Transverse colon (tissue), 4 donors: ENCODE measurements at regions not wholly inside any gene's neighbourhood (a gene's known extent, or its start where the extent isn't known, plus 50 kb on each side); places are given as distances from the start of the nearest gene placed in this dataset.

ENCODE experiments used
- DNase-seq: peaks from one replicate; pipeline ENCODE4 v3.0.0-alpha.2; 2019
- H3K27ac ChIP-seq, 4 donors: fragments of 200-600 bp; sonication (generic); 2 replicates each; pipeline ENCODE4 v1.5.1; 2016 to 2018; ENCODE audit warnings: inconsistent platforms in 4 of 4
- H3K27me3 ChIP-seq: fragments of 200-600 bp; sonication (generic); 2 replicates; pipeline ENCODE4 v1.5.1; 2017; ENCODE audit warnings: inconsistent platforms
- H3K36me3 ChIP-seq, 4 donors: fragments of 200-600 bp; sonication (generic); 2 replicates each; pipeline ENCODE4 v1.5.1; 2017 to 2019; ENCODE audit warnings: inconsistent platforms in 4 of 4
- H3K4me1 ChIP-seq, 4 donors: fragments of 200-600 bp; sonication (generic); 2 replicates each; pipeline ENCODE4 v1.5.1; 2017 to 2020; ENCODE audit warnings: inconsistent platforms in 4 of 4
- H3K4me3 ChIP-seq, 4 donors: fragments of 200-600 bp; sonication (generic); 1 replicate in 1 of 4; 2 replicates in 3 of 4; pipeline versions ENCODE4 v1.5.1 to v1.6.1; 2017 to 2019; ENCODE audit warnings: inconsistent platforms in 4 of 4
- H3K9me3 ChIP-seq, 2 donors: fragments of 200-600 bp; sonication (generic); 2 replicates each; pipeline ENCODE4 v1.5.1; 2017 to 2019; ENCODE audit warnings: inconsistent platforms in 2 of 2
- EP300 ChIP-seq: sonication (generic); formaldehyde crosslinking; IDR thresholded peaks from one replicate; pipeline ENCODE4 v1.6.1; 2017; ENCODE audit warnings: antibody characterized with exemption, low read depth
- POLR2A ChIP-seq: fragments of 450-650 bp; IDR thresholded peaks from one replicate; pipeline ENCODE4 v1.6.1; 2016; ENCODE audit warnings: antibody characterized with exemption, mild to moderate bottlenecking, moderate library complexity
- POLR2AphosphoS5 ChIP-seq, 3 donors: sonication (generic); formaldehyde crosslinking; IDR thresholded peaks; one replicate each; pipeline ENCODE4 v1.6.1; 2016; ENCODE audit warnings: antibody characterized with exemption in 3 of 3
- WGBS, 2 donors: methylation state at CpG; one replicate each; pipeline ENCODE4 v1.1.5; 2018; ENCODE audit warnings: low coverage in 1 of 2; 5-methylcytosine and 5-hydroxymethylcytosine counted together
- in situ Hi-C, 4 donors: fragments of 200-750 bp; cut with MboI; loops; one replicate each; pipeline versions ENCODE4 v1.15.0 to v1.15.1; 2017; ENCODE audit warnings: low sequenced_read_pairs in 3 of 4, low pct_ligation_motif_present in 1 of 4, low pct_unique_long_range_greater_than_20kb in 1 of 4
- intact Hi-C: fragments of 100-400 bp; cut with DNase I; formaldehyde crosslinking; loops from one replicate; pipeline ENCODE4 v1.15.1; 2023; ENCODE audit warnings: low total_unique reads
- TF ChIP-seq, protein P1 (sequence below), 5 experiments: fragments of 200-600 bp in 3 of 5; fragments of 450-650 bp in 2 of 5; sonication (generic) in 3 of 5; IDR thresholded peaks; 1 replicate in 2 of 5; 2 replicates in 3 of 5; pipeline ENCODE4 v1.5.1; 2016 to 2017; ENCODE audit warnings: antibody characterized with exemption in 5 of 5, inconsistent platforms in 3 of 5, mild to moderate bottlenecking in 2 of 5, moderate library complexity in 1 of 5

DNA sequence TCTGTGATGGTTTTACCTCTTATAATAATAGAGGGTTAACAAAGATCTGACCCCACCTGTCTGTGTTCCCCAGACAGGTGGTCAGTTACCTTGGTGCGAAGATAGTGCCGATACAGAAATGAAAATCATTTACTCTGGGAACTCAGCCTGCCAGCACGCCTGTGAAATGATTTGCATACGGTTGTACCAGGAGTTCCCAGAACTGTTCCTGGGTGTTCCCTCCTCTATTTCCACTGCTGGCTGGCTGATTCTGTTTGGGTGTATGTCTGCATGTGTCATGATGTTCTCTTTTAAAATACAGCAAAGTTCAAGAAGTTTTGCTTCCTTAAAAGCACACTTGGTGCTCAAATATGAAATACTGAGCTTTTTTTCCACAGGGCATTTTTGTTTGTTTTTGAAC is 527.1 kb downstream of the FGF9 start:
- in situ Hi-C loops = no loop called here
- TF ChIP-seq, protein P1, sequence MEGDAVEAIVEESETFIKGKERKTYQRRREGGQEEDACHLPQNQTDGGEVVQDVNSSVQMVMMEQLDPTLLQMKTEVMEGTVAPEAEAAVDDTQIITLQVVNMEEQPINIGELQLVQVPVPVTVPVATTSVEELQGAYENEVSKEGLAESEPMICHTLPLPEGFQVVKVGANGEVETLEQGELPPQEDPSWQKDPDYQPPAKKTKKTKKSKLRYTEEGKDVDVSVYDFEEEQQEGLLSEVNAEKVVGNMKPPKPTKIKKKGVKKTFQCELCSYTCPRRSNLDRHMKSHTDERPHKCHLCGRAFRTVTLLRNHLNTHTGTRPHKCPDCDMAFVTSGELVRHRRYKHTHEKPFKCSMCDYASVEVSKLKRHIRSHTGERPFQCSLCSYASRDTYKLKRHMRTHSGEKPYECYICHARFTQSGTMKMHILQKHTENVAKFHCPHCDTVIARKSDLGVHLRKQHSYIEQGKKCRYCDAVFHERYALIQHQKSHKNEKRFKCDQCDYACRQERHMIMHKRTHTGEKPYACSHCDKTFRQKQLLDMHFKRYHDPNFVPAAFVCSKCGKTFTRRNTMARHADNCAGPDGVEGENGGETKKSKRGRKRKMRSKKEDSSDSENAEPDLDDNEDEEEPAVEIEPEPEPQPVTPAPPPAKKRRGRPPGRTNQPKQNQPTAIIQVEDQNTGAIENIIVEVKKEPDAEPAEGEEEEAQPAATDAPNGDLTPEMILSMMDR (IDR thresholded peaks at IDR 0.05) = no peak
- no peak for TF ChIP-seq EP300
- TF ChIP-seq POLR2A = no peak
- no peak for TF ChIP-seq POLR2AphosphoS5 (IDR thresholded peaks at IDR 0.05)
- peaks cover 3 to 12% (median 8%) of the 10 kb centered on the region in 4 donors for H3K4me1 ChIP-seq
- intact Hi-C loops = no loop called here
- H3K27ac ChIP-seq = peak overlapping the region in 1 of 4 donors; percentile 2
- no peaks in the 10 kb centered on the region for H3K27me3 ChIP-seq
- WGBS, 2 donors = 18 to 25% methylated on average over 4 of the region's 4 CpGs
- no peak overlapping the region for H3K4me3 ChIP-seq
- no peaks in the 10 kb centered on the region for H3K9me3 ChIP-seq
- DNase-seq = peak; percentile 23
- no peaks in the 10 kb centered on the region for H3K36me3 ChIP-seq

DNA sequence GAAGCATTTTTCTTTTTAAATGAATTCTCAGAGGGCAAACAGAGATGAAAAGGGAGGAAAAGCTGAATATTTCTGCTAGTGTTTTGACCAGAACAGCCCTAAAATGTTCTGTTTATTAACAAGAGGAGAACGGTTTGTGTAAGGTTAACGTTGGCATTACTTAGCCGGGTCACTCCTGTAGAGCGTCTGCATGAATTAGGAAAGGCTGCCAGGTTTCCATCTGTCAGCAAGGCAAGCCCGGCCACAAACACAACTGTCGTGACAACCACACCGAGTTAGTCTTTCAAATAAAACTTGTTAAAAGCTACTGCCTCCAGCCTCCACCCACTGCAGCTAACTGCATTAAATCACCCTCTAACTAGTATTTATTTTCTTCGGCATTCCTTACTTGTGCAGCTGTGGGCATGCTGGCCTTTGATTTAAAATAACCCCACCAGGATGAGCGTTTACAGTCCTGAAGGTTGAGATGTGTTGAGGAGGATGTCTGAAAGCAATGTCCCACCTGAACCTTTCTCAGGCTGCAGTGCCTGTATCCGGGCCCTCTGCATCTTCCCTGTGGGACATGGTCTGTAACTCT is 527.9 kb downstream of the FGF9 start:
- Histone ChIP-seq H3K27ac (peak overlapping the region in 1 of 4 donors; percentile 2), H3K4me3 (no peak overlapping the region), H3K4me1 (peaks cover 3 to 12% (median 8%) of the 10 kb centered on the region in 4 donors), H3K27me3 (no peaks in the 10 kb centered on the region), H3K36me3 (no peaks in the 10 kb centered on the region), H3K9me3 (no peaks in the 10 kb centered on the region)
- TF ChIP-seq POLR2A (no peak), POLR2AphosphoS5 (IDR thresholded peaks at IDR 0.05) (no peak), EP300 (no peak)
- TF ChIP-seq, protein P1 (IDR thresholded peaks at IDR 0.05) = no peak
- in situ Hi-C loops = no loop called here
- intact Hi-C loops = no loop called here
- WGBS, 2 donors = 34 to 36% methylated on average over 8 to 10 of the region's 10 CpGs
- DNase-seq = no peak

DNA sequence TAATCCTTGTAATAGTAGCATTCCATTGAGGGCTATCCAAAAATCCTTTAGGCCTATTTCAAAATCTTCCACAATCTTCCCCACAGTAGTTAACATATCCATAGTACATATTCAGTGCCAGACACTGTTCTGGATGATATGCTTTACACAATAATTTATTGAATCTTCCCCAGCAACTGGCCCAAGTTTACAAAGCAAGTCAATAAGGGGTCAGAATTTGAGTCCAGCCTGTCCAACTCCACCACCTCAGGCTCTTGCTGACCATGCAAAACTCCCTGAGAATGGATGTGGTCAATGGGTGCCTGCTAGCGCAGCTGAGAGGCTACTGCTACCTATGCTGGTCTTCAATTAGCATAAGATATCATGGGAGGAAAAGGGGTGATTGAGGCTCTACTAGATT is 529.6 kb downstream of the FGF9 start:
- intact Hi-C loops (no loop called here), in situ Hi-C loops (no loop called here)
- TF ChIP-seq, protein P1 (IDR thresholded peaks at IDR 0.05) = no peak
- TF ChIP-seq EP300 = no peak
- TF ChIP-seq POLR2AphosphoS5 (IDR thresholded peaks at IDR 0.05) = no peak
- no peak for TF ChIP-seq POLR2A

DNA sequence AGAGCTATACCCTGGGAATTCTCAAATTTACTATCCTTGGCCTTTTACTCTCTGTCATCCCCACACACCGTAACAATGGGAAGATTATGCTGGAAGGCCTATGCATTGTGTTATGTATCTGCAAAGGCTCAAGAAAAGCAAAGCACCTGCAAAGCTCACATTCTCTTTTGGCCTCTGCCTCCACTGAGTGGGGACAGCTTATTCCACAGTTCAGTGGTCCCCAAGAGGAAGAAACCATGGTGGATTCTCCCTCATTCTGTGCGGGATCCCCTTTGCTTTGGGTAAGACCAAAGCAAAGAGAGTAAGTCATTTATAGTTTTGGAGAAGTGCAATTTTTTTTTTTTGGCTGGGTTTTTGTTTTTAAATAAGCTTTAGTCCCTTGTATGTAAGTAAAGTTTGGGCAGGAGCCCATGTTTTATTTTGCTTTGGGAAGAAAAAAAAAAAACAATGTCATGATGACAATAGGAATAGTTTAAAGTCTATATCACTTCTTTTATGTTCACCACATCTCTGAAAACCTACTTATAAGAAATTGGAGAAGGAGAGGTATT is 530.6 kb downstream of the FGF9 start:
- Histone ChIP-seq H3K27ac (no peak overlapping the region), H3K9me3 (no peaks in the 10 kb centered on the region), H3K27me3 (no peaks in the 10 kb centered on the region), H3K4me3 (no peak overlapping the region), H3K36me3 (no peaks in the 10 kb centered on the region), H3K4me1 (peaks cover 3 to 12% (median 8%) of the 10 kb centered on the region in 4 donors)
- in situ Hi-C loops (no loop called here), intact Hi-C loops (no loop called here)
- DNase-seq = no peak
- no peak for TF ChIP-seq EP300
- TF ChIP-seq, protein P1 (IDR thresholded peaks at IDR 0.05) = no peak
- no peak for TF ChIP-seq POLR2A
- WGBS, 2 donors = 81% methylated on average over 2 of the region's 2 CpGs

More for the DNA sequence above, 529.6 kb downstream of the FGF9 start:
- WGBS, 2 donors = 100% methylated on average over 1 of the region's 1 CpG; no CpG with 5 or more reads in 1 of the 2 donors
- Histone ChIP-seq H3K4me3 (no peak overlapping the region), H3K36me3 (no peaks in the 10 kb centered on the region), H3K27me3 (no peaks in the 10 kb centered on the region), H3K4me1 (peaks cover 3 to 12% (median 8%) of the 10 kb centered on the region in 4 donors), H3K9me3 (no peaks in the 10 kb centered on the region), H3K27ac (no peak overlapping the region)
- DNase-seq = no peak
